ENCODE measurements at regions not wholly inside any gene's neighbourhood (a gene's known extent, or its start where the extent isn't known, plus 50 kb on each side); places are given as distances from the start of the nearest gene placed in this dataset.

DNA sequence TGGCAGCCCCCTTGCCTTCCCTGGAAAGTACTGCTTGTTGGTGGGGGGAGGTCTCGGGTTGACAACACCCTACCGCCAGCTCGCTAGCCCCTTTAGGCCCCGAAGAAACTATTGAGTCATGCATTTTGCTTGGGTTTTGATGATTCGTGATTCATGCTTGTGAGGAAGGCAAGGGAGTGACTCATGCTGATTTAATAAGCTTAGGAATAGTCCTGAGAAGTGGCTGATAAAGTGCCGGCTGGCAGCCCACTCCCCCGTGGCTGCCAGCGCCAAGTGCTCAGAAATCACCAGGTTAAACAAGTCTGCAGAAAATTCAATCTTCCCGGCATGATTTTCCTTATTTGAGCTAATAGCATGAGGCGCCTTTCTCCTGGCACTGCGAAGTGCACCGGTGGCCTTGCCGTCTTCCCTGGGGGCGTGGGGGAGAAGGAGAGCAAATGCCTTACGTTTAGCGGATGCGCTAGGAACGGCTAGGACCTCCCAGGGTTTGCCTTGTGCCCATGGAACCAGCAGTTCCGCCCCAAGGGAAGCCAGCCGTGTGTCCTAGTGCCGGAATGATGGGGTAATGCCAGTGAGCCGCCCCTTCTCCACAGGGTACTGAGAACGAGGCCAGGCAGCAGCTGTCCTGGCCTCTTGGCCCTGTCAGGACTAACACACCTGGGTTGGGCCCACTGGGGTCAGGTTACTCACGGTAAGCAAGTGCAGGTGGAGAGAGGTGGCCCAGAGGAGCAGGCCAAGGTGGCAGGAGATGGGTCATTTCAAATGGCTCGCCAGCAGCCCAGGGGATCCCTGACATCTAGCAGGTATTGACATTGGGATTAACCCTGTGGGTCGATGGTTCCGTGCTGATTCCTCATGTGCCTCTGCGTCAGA is 151.9 kb downstream of the MACROH2A1 start:
- DNase-seq, result no peak

- no peak for DNase-seq
Measured at GRCh38 chr5:135246605-135246922, 152.5 kb downstream of the MACROH2A1 start.

DNA sequence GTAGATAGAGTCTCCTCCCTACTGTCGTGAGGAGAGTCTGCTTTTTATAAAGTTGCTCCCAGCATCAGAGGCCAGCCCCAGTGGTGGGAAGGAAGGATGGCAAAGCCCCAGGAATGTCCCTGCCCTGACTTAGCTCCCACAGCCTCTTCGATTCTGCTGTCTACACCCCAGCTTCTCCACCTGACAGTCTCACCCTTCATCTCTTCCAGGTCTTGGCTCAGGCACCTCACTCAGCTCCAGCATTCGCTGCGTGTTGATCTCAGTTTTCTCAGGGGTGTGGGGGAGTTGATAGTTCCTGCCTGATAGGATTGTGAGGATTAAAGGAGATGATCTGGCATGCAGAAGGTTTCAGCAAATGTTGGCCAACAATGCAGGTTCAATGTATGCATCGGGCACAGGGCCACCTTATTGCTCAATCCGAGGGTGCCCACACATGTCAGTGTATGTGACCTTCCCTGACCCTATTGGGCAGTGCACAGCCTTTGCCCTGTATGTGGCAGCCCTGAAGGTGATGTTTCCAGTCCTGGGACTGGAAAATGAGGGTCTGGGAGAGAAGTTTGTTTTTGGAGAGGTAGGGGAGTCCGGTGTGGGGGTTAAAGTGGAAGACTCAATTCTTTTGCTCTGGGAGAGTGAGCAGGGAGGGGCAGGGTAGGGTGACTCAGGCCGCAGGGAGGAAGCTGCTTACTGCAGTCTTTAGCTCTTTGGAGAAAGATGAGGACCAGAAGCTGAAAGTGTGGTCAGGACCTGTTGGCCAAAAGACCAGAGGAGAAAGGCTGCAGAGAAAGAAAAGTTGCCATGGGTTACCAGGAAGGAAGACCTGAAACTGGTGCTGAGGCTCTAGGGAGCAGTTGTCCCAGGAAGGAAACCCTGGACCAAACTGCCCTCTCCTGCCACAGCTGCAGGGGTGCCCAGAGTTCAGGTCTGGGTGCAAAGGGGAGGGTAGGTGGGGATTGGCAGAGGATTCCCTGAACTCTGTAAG is 153.2 kb downstream of the MACROH2A1 start:
- DNase-seq, result no peak

DNA sequence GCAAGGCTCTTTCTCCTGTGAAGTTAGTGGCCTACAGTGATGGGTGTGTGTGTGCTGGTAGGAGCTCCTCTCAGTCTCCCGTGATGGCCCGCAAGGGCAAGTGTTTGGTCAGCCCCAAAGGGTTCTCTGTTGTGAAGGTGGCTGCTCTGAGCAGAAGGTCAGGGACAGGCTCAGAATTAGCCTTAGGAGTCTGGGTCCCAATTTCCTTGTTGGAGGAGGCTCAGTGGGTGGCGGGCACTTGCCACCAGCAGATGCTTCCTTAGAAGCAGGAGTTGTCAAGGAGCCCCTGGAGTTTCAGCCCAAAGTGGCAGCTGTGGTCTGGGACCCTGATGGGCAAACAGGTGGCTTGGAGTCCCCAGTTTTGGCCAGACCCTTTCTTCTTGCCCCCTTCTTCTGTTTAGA is 154.4 kb downstream of the MACROH2A1 start:
- DNase-seq, result no peak

- no peak for DNase-seq
Measured at GRCh38 chr5:135243556-135244285, 155.3 kb downstream of the MACROH2A1 start.

- no peak for DNase-seq
Measured at GRCh38 chr5:135242866-135243555, 156.0 kb downstream of the MACROH2A1 start.

GRCh38 chr5:135242021-135242865 is 156.8 kb downstream of the MACROH2A1 start:
- no peak for DNase-seq

- no peak for DNase-seq
Measured at GRCh38 chr5:135241536-135241935, 157.5 kb downstream of the MACROH2A1 start.

GRCh38 chr5:135240781-135241360 is 158.2 kb downstream of the MACROH2A1 start:
- no peak for DNase-seq

- DNase-seq, result no peak
Measured at GRCh38 chr5:135240283-135240633, 158.8 kb downstream of the MACROH2A1 start.

DNA sequence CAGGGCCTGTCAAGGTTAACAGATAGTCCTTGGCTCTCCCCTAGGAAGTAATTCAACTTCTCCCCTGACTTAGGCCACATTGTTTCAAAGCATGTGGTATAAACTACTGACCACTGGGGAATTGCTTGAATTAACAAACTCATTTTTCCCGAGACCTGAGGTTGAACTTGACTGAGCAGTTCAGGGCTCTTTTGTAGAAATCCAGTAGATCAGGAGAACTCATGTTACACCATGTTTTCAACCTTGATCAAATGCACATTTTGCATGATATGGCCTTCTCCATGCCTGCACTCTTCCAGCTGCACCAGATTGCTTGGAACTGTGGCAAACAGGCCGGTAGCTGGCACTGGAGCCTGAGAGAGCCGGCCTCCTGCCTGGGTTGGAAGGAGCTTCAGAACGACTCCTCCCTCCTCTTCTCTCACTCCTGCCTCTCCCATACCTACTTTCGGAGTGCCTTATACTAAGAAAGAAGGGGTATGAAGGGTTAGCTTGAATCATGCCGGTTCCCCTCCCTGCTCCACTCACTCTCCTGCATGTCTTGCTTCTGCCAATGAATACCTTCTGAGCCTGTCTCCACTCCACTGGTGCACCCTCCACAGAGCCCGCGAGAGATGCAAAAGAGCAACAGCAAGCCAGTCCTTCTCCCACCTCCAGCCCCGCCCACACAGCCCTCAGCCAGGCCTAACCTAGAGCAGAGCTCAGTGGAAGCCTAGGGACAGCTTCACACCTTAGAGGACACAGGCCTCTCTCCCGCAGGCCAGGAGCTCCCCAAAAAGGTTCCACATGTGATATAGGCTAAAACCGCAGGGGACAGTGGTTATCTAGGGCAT is 159.4 kb downstream of the MACROH2A1 start:
- no peak for DNase-seq

DNA sequence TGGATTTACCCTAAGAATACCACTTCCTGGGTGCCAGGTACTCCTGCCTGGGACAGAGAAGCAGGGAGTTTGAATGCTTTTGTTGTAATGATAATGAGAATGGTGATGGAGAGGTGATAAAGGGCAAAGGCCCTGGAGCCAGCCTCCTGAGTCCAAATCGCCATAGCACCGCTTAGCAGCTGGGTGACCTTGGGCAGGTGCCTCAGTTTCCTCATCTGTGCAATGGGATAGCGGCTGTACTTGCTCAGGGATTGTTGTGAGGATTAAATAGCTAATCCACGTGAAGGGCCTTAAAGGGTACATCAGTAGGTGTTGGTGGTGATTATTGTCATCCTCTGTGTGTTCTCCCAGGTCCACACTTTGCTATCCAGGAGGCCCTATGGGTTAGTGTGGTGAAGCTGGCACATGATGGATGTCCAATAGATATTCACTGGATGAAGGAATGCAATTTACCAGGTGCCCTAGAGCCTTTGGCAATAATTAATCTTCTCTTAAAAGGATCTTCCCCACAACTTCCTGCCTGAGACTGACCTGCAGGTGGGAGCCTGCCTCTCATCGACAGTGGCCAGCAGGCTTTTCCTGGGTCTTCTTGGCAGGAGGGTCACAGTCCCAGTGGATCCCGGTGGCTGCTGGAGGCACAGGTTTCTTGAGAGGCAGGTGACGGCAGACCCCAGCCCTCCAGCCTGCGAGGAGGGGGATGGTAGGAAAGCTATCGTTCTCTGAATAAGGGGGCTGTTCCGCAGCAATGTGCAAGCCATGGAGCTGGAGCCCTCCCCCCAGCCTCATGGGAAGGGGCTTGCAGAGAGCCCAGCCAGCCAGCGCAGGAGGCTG is 160.2 kb downstream of the MACROH2A1 start:
- no peak for DNase-seq

DNA sequence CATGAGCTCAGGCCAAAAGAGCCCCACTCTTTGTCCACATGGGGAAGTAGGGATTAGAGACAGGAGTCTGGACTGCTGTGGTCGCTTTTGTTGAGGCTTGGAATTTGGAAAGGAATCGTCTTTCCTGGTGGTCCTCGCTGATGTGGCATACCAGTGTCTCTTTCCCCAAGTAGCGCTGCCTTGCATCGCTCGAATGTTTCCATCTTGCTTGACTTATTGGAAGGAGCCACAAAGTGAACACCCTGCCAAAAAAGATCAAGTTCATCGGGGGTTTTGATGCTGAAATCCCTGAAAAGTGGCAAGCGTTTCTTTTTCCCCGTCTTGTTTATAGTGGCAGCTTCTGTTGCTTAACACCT is 161.3 kb downstream of the MACROH2A1 start:
- DNase-seq, result no peak

DNA sequence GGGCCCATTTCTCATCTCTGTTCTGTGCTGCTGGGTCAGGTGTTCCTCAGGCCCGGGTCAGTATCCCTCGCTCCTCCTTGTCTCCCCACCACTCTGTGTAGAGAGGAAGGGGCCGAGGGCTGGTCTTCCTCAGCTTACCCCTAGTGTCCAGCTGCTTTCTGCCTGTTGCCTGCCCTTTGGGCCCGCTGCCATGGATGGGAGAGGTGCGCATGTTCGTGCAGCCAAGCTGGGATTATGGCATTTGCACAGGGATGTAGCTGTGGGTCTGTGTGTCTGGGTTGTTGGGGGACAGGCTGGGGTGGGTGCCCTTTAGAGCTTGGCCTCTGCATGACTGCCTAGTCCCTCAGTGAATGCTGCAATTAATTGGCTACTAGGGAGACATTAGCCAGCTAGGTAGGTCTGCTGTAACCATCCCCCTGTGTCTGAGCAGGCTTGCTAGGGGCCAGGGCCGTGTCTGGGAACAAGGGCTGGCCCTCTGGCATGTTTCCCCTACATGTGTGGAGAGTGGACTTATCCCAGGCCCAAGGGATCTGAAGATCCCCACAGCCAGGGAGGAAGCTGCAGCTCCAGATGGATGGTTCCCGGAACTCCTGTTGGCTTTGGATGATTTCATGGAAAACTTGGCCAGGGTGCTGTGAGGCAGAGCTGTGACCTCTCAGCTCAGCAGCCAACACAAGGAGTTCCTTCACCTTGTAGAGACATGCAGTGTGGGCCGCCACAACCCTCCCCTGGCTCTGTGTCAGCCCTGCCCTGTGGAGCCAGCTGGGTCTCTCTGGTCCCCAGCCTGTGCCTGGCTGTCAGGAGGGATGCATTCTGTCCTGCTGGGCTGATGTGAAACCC is 161.9 kb downstream of the MACROH2A1 start:
- no peak for DNase-seq

DNA sequence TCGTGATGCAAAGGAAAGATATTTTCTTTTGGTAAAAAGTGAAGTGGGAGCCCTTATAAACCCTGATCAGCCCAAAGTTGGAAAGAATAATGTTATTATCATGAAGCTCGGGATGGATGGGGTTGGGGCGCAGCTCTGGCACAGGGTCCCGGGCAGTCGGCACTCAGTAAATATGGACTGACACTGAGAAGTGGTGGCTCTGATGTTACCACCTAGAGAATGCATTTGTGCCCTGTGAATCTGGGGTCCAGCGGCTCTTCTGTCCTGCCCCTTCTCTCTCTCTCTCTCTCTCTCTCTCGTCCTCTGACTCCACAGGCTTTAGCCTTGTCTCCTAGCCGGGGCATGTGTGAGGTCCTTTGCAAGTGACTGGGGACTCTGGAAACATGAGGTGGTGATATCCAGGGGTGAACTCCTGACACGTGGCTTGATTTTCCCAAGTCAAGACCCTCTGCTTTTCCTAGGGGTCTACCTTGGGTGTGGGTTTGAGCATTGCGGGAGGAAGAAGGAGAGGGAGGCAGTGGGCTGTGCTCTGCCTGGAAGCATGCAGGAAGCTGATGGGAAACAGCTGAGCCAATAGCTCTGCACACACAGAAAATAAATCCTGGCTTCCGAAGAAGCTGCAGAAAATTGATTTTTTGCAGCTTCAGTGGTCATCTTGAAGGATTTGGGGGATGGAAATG is 162.7 kb downstream of the MACROH2A1 start:
- DNase-seq, result no peak

- DNase-seq, result no peak
Measured at GRCh38 chr5:135235551-135236227, 163.3 kb downstream of the MACROH2A1 start.

DNA sequence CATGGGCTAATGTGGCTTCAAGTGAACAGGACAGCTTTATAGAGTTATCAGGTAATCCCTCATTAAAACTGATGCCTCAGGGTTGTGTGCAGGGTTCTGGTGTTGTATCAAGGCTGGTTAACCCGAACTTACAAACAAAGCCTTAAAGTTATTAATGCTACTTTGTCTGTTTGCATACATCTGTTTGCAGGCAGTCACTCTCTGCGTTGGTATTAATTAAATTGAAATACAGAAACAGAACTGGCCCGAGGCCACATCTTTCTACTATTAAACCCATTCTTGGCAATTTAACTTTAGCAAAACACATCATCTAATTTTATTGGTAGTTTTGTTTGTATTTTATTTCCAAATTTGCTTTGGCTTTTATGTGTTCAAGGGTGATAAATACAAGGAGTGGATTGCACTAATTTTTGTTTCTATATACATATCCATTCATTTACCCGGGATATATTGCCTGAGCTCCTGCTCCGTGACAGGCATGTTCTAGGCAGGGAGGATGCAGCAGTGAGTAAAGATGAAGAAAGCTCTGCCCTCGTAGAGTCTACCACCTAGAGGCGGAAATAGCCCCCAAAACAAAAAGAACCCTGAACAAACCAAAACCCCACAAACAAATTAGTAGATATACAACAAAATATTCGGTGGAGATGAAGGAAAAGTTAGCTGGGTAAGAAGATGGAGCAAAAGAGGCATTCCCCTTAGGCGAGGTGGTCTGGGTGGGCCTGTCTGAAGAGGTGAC is 164.2 kb downstream of the MACROH2A1 start:
- DNase-seq, result no peak
